ENCODE measurements at regions not wholly inside any gene's neighbourhood (a gene's known extent, or its start where the extent isn't known, plus 50 kb on each side); places are given as distances from the start of the nearest gene placed in this dataset.

DNA sequence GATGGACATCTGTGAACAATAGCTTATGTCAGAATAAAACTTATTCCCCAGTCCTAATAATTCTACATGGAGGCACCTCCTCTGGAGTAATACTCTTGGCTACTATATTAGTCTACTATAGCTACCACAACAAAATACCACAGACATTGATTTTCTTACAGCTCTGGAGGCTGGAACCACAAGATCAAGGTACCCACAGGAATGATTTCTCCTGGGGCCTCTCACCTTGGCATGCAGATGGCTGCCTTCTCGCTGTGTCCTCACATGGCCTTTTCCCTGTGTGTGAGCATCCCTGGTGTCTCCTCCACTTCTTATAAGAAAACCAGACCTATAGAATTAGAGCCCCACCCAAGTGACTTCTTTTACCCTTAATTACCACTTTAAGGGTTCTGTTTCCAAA, 244.3 kb downstream of the BARHL2 start:
- H3K4me3 ChIP-seq (ENCODE audit: low read depth, low read length): no peak overlapping the region
- TF ChIP-seq, protein P1, sequence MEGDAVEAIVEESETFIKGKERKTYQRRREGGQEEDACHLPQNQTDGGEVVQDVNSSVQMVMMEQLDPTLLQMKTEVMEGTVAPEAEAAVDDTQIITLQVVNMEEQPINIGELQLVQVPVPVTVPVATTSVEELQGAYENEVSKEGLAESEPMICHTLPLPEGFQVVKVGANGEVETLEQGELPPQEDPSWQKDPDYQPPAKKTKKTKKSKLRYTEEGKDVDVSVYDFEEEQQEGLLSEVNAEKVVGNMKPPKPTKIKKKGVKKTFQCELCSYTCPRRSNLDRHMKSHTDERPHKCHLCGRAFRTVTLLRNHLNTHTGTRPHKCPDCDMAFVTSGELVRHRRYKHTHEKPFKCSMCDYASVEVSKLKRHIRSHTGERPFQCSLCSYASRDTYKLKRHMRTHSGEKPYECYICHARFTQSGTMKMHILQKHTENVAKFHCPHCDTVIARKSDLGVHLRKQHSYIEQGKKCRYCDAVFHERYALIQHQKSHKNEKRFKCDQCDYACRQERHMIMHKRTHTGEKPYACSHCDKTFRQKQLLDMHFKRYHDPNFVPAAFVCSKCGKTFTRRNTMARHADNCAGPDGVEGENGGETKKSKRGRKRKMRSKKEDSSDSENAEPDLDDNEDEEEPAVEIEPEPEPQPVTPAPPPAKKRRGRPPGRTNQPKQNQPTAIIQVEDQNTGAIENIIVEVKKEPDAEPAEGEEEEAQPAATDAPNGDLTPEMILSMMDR (IDR thresholded peaks at IDR 0.05; ENCODE audit: borderline replicate concordance, insufficient read depth, low read depth, low read length): no peak

DNA sequence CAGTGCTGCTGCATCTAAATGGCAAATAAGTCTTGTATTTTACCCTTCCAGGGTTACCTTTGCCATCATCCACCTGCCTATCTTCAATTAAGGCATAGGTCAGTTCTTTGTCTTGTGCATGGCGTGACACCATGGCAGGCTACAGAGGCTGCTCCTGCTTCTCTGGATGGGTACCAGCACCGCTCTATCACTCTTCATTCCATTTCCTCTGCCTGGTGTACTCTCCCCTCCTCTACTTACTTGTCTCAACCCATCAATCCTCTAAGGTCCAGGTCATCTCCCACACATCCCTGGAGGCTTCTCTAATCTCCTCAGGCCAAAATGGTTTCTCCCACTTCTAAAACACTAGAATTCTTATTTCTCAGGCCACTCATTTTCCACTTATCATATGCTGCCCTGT, 257.5 kb downstream of the BARHL2 start:
- TF ChIP-seq, protein P1 (IDR thresholded peaks at IDR 0.05; ENCODE audit: borderline replicate concordance, insufficient read depth, low read depth, low read length): no peak
- no peak overlapping the region for H3K4me3 ChIP-seq (ENCODE audit: low read depth, low read length)

DNA sequence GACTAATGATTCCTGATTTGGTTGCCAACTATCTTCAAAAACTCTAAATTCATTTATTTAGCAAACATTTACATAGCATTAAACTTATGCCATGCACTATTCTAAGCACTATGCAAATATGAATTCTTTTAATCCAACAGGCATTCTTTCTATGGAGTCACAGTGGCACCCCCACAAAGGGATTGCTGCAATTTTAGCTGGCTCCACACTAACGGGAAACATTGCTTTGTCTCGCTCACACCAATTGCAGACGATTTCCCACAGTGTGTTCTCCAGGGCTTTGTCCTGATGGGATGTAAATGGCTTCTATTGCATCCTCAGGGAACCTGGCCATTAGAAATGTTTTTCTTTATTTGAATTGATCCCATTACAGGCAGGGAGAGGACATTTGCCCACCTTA, 259.1 kb downstream of the BARHL2 start:
- no peak overlapping the region for H3K4me3 ChIP-seq (ENCODE audit: low read depth, low read length)
- TF ChIP-seq, protein P1 (IDR thresholded peaks at IDR 0.05; ENCODE audit: borderline replicate concordance, insufficient read depth, low read depth, low read length): no peak

DNA sequence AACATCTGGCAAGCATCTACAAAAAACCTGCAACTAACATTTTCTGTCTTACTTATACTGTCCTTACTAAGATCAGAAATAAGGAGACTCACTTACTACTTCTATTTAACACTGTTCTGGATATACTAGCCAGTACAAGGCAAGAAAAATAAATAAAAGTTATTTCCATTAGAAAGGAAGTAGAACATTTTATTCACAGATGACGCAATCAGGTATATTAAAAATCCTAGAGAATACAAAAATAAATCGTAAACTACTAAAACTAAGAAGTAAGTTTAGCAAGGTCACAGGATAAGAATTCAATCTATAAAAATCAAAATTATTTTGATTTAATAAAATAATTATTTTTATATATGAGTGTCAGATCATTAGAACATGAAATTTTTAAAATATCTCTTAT, 264.6 kb downstream of the BARHL2 start:
- H3K4me3 ChIP-seq (ENCODE audit: low read depth, low read length): no peak overlapping the region
- TF ChIP-seq, protein P1 (IDR thresholded peaks at IDR 0.05; ENCODE audit: borderline replicate concordance, insufficient read depth, low read depth, low read length): no peak

DNA sequence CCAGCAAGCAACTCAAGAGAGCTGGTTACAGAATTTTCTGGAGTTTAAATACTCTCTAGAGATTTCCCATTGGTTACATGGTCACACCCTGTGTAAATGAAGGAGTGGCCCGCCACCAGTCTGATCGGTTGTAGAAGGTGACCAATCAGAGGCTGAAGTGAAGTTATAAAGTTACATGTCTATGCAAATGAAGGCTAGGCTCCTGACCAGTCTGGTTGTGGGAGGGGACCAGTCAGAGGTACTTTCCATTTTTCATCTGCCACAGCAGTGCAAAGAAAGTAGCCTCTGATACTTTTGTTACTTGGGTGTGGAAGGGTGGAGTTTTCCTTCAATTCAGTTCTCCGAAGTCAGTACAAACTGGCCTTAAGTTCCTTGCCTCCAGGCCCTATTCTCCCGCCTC, 273.7 kb downstream of the BARHL2 start:
- TF ChIP-seq, protein P1 (IDR thresholded peaks at IDR 0.05; ENCODE audit: borderline replicate concordance, insufficient read depth, low read depth, low read length): no peak
- no peak overlapping the region for H3K4me3 ChIP-seq (ENCODE audit: low read depth, low read length)

DNA sequence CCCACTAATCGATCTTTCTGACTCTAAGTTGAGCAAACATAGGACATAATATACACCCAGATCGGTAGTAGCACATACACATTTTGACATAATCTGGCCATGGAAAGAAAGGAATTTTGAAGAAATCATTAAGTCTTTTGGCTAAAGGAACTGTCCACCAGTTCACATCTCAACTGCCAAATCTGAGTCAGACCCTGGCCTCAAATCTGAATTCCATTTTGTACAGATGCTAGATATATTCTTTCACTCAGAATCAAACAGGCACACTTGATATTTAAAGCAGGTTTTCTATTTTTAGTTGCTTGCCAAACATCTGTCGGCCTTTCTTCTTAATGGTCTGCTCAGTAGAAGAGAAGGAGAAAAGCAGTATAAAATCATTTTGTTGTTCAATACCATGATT, 281.8 kb downstream of the BARHL2 start:
- no peak overlapping the region for H3K4me3 ChIP-seq (ENCODE audit: low read depth, low read length)
- TF ChIP-seq, protein P1 (IDR thresholded peaks at IDR 0.05; ENCODE audit: borderline replicate concordance, insufficient read depth, low read depth, low read length): no peak

DNA sequence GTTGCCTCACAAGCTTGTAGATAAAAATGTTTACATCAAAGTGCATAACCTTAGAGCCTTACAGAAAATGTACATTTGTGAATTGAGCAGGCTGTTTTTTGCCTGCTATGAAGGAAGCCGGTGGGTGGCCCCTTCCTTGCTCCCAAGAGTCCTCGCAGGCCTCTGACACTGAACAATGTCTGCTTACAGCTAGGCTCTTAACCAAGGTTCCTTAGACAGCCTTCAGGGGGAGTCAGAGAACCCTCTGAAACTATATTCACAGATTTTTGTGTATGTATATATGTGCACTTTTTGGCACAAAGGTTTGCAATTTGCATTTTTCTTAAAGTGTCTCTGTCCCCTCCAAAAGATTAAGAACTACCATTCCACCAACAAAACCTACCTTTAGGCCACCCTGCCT, 282.6 kb downstream of the BARHL2 start:
- TF ChIP-seq, protein P1 (IDR thresholded peaks at IDR 0.05; ENCODE audit: borderline replicate concordance, insufficient read depth, low read depth, low read length): no peak

More for the DNA sequence above, 282.6 kb downstream of the BARHL2 start:
- no peak overlapping the region for H3K4me3 ChIP-seq (ENCODE audit: low read depth, low read length)
